HL-60 (cell line): ENCODE measurements at regions not wholly inside any gene's neighbourhood (a gene's known extent, or its start where the extent isn't known, plus 50 kb on each side); places are given as distances from the start of the nearest gene placed in this dataset.

Experiments used
- DNase-seq, 2 experiments: peaks; one replicate each; pipeline ENCODE4 v3.0.0-alpha.2; 2010 to 2020; ENCODE audit warnings: low read depth in 1 of 2, low spot score in 1 of 2
- H3K27ac ChIP-seq: fragments of 250-450 bp; sonication (Bioruptor Pico); replicated peaks from 2 replicates; pipeline ENCODE4 v1.5.1; 2020; ENCODE audit warnings: mild to moderate bottlenecking, moderate library complexity
- H3K27me3 ChIP-seq: fragments of 250-450 bp; sonication (Bioruptor Pico); 2 replicates; pipeline ENCODE4 v1.5.1; 2021; ENCODE audit warnings: mild to moderate bottlenecking, moderate library complexity; ENCODE audit not compliant: insufficient read depth, poor library complexity, severe bottlenecking
- H3K4me3 ChIP-seq: replicated peaks from 2 replicates; pipeline ENCODE4 v1.5.1; 2011; ENCODE audit warnings: mild to moderate bottlenecking, control low read depth, low read length; ENCODE audit not compliant: insufficient read depth
- GABPA ChIP-seq: IDR thresholded peaks from 2 replicates; pipeline ENCODE4 v1.6.1; 2012; ENCODE audit warnings: low read depth
- POLR2AphosphoS5 ChIP-seq: IDR thresholded peaks from 2 replicates; pipeline ENCODE4 v1.6.1; 2012; ENCODE audit warnings: low read depth
- SPI1 ChIP-seq: IDR thresholded peaks from 2 replicates; pipeline ENCODE4 v1.6.1; 2012; ENCODE audit warnings: low read depth, mild to moderate bottlenecking, borderline replicate concordance
- TF ChIP-seq, protein P1 (sequence below): IDR thresholded peaks from one replicate; pipeline ENCODE4 v1.5.1; 2011; ENCODE audit warnings: low read length, control low read depth, inconsistent platforms; ENCODE audit not compliant: insufficient read depth
- TF ChIP-seq, protein P2 (sequence below): IDR thresholded peaks from 2 replicates; pipeline ENCODE4 v1.6.1; 2012; ENCODE audit warnings: low read depth; ENCODE audit not compliant: insufficient replicate concordance

DNA sequence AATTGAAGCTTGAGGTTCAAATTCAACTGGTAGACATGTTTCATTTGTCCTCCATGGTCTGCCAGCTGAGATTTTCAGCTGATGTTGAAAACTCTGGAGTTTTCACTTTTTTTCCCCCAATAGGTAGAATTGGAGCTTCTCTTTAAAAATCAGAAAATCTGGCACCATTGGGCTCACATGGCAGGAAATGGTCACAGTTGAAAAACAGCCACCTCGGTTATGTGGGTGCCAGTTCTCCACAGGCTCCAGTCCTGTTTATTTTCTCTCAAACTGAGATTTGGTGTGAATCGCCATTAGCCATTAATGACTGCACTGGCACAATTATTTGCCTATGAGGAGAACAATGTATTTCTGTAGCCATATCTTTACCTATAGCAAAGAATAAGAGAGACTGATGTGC lies 171.4 kb upstream of the TFAP2D start:
- TF ChIP-seq, protein P1, sequence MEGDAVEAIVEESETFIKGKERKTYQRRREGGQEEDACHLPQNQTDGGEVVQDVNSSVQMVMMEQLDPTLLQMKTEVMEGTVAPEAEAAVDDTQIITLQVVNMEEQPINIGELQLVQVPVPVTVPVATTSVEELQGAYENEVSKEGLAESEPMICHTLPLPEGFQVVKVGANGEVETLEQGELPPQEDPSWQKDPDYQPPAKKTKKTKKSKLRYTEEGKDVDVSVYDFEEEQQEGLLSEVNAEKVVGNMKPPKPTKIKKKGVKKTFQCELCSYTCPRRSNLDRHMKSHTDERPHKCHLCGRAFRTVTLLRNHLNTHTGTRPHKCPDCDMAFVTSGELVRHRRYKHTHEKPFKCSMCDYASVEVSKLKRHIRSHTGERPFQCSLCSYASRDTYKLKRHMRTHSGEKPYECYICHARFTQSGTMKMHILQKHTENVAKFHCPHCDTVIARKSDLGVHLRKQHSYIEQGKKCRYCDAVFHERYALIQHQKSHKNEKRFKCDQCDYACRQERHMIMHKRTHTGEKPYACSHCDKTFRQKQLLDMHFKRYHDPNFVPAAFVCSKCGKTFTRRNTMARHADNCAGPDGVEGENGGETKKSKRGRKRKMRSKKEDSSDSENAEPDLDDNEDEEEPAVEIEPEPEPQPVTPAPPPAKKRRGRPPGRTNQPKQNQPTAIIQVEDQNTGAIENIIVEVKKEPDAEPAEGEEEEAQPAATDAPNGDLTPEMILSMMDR, result no peak
- TF ChIP-seq POLR2AphosphoS5, result no peak
- TF ChIP-seq GABPA, result no peak
- TF ChIP-seq SPI1, result no peak
- TF ChIP-seq, protein P2, sequence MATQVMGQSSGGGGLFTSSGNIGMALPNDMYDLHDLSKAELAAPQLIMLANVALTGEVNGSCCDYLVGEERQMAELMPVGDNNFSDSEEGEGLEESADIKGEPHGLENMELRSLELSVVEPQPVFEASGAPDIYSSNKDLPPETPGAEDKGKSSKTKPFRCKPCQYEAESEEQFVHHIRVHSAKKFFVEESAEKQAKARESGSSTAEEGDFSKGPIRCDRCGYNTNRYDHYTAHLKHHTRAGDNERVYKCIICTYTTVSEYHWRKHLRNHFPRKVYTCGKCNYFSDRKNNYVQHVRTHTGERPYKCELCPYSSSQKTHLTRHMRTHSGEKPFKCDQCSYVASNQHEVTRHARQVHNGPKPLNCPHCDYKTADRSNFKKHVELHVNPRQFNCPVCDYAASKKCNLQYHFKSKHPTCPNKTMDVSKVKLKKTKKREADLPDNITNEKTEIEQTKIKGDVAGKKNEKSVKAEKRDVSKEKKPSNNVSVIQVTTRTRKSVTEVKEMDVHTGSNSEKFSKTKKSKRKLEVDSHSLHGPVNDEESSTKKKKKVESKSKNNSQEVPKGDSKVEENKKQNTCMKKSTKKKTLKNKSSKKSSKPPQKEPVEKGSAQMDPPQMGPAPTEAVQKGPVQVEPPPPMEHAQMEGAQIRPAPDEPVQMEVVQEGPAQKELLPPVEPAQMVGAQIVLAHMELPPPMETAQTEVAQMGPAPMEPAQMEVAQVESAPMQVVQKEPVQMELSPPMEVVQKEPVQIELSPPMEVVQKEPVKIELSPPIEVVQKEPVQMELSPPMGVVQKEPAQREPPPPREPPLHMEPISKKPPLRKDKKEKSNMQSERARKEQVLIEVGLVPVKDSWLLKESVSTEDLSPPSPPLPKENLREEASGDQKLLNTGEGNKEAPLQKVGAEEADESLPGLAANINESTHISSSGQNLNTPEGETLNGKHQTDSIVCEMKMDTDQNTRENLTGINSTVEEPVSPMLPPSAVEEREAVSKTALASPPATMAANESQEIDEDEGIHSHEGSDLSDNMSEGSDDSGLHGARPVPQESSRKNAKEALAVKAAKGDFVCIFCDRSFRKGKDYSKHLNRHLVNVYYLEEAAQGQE, result no peak
- H3K27me3 ChIP-seq, result no peaks in the 10 kb centered on the region

DNA sequence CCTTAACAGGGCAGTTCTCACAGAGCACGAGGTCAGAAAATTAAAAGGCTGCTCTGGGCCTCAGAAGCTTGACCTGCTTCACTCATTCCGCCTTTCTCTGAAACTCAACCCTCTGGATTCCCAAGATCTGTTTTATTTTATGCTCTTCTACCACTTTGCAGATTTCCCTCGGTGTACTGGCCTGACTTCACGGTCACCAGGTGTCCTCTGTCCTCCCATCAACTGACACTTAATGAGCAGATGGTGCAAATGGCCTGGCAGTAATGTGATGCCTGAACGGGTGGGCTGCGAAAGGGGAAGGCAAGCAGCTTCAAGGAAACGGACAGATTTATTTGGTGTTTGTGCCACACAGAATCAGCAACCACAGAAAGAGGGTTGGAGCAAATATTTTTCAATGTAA lies 169.7 kb upstream of the TFAP2D start:
- TF ChIP-seq, protein P1, result no peak
- TF ChIP-seq, protein P2, result no peak
- TF ChIP-seq GABPA, result no peak
- no peak for TF ChIP-seq POLR2AphosphoS5
- TF ChIP-seq SPI1, result no peak
- Histone ChIP-seq H3K4me3 (no peak overlapping the region), H3K27ac (no peak overlapping the region), H3K27me3 (no peaks in the 10 kb centered on the region)
- no peak for DNase-seq

More for the DNA sequence above, 171.4 kb upstream of the TFAP2D start:
- Histone ChIP-seq H3K27ac (no peak overlapping the region), H3K4me3 (no peak overlapping the region)
- no peak for DNase-seq

DNA sequence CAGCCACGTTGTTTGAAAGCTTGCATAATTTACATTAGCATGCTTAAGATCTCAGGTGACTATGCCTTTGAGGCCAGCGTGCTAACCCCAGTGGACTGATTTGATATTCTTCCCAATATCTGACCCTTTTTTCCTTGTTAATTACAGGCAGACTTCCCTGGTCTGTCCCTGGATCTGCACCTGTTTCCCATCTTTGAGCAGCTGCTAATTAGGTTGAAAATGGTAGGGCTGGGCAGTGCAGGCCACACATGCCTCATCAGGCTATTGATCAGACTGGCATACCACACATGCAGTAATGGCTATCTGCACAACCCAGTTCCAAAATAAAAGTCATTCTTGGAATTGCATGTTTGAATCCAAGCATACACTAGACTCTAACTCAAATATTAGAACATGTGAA lies 164.3 kb upstream of the TFAP2D start:
- no peaks in the 10 kb centered on the region for H3K27me3 ChIP-seq
- TF ChIP-seq GABPA, result no peak
- TF ChIP-seq, protein P2, result no peak
- TF ChIP-seq POLR2AphosphoS5, result no peak
- TF ChIP-seq SPI1, result no peak
- no peak for DNase-seq
- H3K4me3 ChIP-seq, result no peak overlapping the region
- H3K27ac ChIP-seq, result no peak overlapping the region

DNA sequence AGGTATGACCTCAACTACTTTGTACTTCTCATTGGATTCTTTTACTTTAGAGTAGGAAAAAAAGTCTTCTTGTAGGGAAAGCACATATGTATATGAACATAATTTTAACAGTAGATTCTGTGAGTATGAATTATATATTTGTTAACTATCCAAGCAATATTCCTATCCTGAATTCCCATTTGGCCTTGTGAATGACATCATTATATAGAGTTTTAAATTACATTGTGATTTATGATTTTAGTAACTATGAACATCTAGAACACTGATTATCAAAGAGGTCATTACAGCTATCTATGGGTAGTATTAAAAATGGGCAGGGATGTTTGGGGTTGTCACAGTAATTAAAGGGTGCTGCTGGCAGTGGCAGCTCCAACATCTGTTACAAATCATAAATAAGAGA lies 163.9 kb upstream of the TFAP2D start:
- no peaks in the 10 kb centered on the region for H3K27me3 ChIP-seq
- H3K4me3 ChIP-seq, result no peak overlapping the region
- TF ChIP-seq, protein P1, result no peak
- TF ChIP-seq SPI1 (no peak), GABPA (no peak)
- TF ChIP-seq, protein P2, result no peak
- no peak overlapping the region for H3K27ac ChIP-seq
- no peak for DNase-seq
